ENCODE measurements at regions not wholly inside any gene's neighbourhood (a gene's known extent, or its start where the extent isn't known, plus 50 kb on each side); places are given as distances from the start of the nearest gene placed in this dataset.

DNA sequence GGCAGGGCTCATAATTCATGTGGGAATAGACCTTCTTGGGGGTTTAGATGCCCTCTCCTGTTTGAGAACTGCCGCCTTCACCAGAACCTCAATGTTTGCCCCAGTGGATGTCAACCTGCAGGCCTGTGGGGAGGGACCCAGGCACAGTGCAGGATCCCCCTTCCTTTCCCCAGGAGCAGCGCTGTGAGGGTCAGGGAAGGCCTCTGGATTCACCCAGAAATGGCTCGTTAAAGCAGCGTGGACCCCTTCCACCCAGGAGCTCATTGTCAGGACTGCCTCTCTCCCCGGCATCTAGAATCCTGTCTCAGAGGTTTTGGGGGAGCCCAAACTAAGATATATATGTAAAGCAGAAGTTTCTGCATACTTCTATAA lies 188.3 kb downstream of the GADD45G start:
- Histone ChIP-seq H3K27me3 (ENCODE audit: insufficient read depth, insufficient read length) (no peaks in the 10 kb centered on the region), H3K4me1 (ENCODE audit: insufficient read depth, insufficient read length) (no peaks in the 10 kb centered on the region), H3K9me3 (ENCODE audit: insufficient read depth, low read length) (no peaks in the 10 kb centered on the region), H3K9ac (ENCODE audit: insufficient read length, low read depth) (no peak overlapping the region), H3K4me3 (ENCODE audit: insufficient read length, low read depth) (no peak overlapping the region), H3K36me3 (ENCODE audit: insufficient read depth, insufficient read length, low read length) (no peaks in the 10 kb centered on the region)
- no peak for DNase-seq (ENCODE audit: low read depth, low spot score)
- TF ChIP-seq YY1 (IDR thresholded peaks at IDR 0.05; ENCODE audit: insufficient read depth, insufficient read length) (no peak), ZNF274 (IDR thresholded peaks at IDR 0.05; ENCODE audit: low read depth, low read length) (no peak), SUZ12 (IDR thresholded peaks at IDR 0.05; ENCODE audit: extremely low read depth, insufficient read depth, insufficient read length) (no peak)

DNA sequence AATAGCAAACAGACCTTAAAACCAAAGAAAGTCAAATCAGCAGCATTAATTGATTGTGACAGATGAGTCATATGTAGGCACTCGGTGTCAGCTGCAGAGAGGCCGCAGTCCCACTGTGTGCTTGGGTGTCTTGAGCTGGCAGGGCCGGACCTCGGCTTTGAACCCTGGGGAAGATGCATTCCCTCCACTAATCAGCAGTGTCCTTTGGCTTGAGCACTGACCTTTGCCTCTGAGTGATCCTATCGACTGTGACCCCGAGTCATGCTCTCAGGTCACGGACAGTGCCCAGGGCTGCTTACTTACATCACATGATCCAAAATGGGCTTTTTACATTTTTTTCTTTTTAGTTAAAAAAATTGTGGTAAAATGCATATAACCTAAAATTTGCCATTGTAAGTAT lies 188.7 kb downstream of the GADD45G start:
- Histone ChIP-seq H3K9ac (ENCODE audit: insufficient read length, low read depth) (no peak overlapping the region), H3K27me3 (ENCODE audit: insufficient read depth, insufficient read length) (no peaks in the 10 kb centered on the region), H3K4me1 (ENCODE audit: insufficient read depth, insufficient read length) (peaks cover 1% of the 10 kb centered on the region), H3K9me3 (ENCODE audit: insufficient read depth, low read length) (no peaks in the 10 kb centered on the region), H3K36me3 (ENCODE audit: insufficient read depth, insufficient read length, low read length) (no peaks in the 10 kb centered on the region), H3K4me3 (ENCODE audit: insufficient read length, low read depth) (no peak overlapping the region)
- TF ChIP-seq YY1 (IDR thresholded peaks at IDR 0.05; ENCODE audit: insufficient read depth, insufficient read length) (no peak), ZNF274 (IDR thresholded peaks at IDR 0.05; ENCODE audit: low read depth, low read length) (no peak), SUZ12 (IDR thresholded peaks at IDR 0.05; ENCODE audit: extremely low read depth, insufficient read depth, insufficient read length) (no peak)
- DNase-seq (ENCODE audit: low read depth, low spot score) = no peak

DNA sequence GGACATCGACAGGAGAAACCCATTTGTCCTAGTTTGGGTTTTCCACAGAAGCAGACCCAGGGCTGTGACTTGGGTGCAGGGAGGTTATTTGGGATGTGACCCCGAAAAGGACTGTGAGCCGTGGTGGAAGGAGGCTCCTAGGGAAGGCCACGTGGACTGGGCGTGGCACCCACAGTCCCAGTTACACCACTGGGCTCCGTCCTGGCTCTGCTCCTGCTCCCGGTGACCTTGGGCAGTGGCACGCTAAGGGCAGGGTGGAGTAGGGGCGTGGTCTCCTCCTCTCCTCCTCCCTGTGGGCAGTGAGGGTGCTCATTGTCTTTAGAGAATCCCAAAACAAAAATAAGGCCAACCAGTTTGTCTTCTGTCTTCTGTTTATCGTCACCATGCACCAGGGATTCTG lies 190.1 kb downstream of the GADD45G start:
- H3K9ac ChIP-seq (ENCODE audit: insufficient read length, low read depth) = no peak overlapping the region
- no peak for DNase-seq (ENCODE audit: low read depth, low spot score)
- TF ChIP-seq SUZ12 (IDR thresholded peaks at IDR 0.05; ENCODE audit: extremely low read depth, insufficient read depth, insufficient read length) (no peak), YY1 (IDR thresholded peaks at IDR 0.05; ENCODE audit: insufficient read depth, insufficient read length) (no peak), ZNF274 (IDR thresholded peaks at IDR 0.05; ENCODE audit: low read depth, low read length) (no peak)
- H3K27me3 ChIP-seq (ENCODE audit: insufficient read depth, insufficient read length) = no peaks in the 10 kb centered on the region
- H3K9me3 ChIP-seq (ENCODE audit: insufficient read depth, low read length) = no peaks in the 10 kb centered on the region
- H3K4me1 ChIP-seq (ENCODE audit: insufficient read depth, insufficient read length) = peaks cover 3% of the 10 kb centered on the region
- H3K36me3 ChIP-seq (ENCODE audit: insufficient read depth, insufficient read length, low read length) = no peaks in the 10 kb centered on the region
- no peak overlapping the region for H3K4me3 ChIP-seq (ENCODE audit: insufficient read length, low read depth)

DNA sequence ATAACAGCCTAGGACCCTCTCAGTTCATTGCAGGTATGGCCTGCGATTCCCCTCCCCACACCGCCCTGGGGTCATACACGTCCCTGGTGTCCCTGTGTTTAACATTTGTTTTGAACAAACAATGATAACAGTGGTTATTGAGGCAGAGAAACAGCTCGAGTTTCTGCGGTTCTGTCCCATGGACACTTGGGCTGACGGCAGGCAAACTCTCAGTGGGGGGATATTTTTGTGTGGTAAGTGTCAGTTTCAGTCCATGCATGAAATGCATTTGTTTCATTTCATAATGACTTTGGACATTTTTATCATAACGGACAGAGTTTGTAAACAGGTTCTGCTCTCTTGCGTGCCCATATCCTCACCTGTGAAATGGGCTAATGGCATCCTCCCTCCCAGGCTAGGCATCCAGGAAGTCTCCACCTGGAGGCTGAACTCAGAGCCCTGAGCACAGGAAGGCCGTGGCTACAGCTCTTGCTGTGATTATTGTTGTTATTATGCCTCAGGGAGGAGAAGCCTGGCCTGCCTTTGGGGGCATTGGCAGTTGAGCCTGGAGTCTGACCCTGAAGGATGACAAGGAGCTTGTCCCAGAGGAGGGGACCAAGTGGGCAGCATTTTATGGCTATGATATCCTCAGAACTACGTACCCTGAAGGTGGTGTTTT lies 190.9 kb downstream of the GADD45G start:
- no peaks in the 10 kb centered on the region for H3K36me3 ChIP-seq (ENCODE audit: insufficient read depth, insufficient read length, low read length)
- TF ChIP-seq YY1 (IDR thresholded peaks at IDR 0.05; ENCODE audit: insufficient read depth, insufficient read length) (no peak), ZNF274 (IDR thresholded peaks at IDR 0.05; ENCODE audit: low read depth, low read length) (no peak), SUZ12 (IDR thresholded peaks at IDR 0.05; ENCODE audit: extremely low read depth, insufficient read depth, insufficient read length) (no peak)
- H3K9ac ChIP-seq (ENCODE audit: insufficient read length, low read depth) = no peak overlapping the region
- no peak for DNase-seq (ENCODE audit: low read depth, low spot score)
- peaks cover 3% of the 10 kb centered on the region for H3K4me1 ChIP-seq (ENCODE audit: insufficient read depth, insufficient read length)
- H3K4me3 ChIP-seq (ENCODE audit: insufficient read length, low read depth) = no peak overlapping the region
- H3K27me3 ChIP-seq (ENCODE audit: insufficient read depth, insufficient read length) = no peaks in the 10 kb centered on the region
- no peaks in the 10 kb centered on the region for H3K9me3 ChIP-seq (ENCODE audit: insufficient read depth, low read length)

DNA sequence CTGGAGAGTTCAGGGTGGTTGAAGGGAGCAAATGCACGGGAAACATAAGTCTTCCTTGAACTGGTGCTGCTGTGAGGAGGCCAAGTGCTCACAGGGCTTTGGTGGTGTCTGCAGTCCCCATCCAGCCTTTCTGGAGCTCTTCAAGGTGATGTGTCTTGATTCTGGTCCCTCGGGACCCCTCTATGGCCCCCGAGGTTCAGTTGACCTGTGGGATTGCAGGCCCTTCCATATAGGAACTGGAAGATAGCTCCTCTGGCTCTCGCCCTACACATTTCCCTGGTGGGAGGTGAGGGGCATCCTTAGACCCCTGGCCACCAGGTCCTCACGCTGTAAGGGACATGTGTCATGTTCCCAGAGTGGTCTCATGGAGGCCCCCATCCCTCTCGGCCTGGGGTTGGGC lies 191.8 kb downstream of the GADD45G start:
- no peaks in the 10 kb centered on the region for H3K27me3 ChIP-seq (ENCODE audit: insufficient read depth, insufficient read length)

DNA sequence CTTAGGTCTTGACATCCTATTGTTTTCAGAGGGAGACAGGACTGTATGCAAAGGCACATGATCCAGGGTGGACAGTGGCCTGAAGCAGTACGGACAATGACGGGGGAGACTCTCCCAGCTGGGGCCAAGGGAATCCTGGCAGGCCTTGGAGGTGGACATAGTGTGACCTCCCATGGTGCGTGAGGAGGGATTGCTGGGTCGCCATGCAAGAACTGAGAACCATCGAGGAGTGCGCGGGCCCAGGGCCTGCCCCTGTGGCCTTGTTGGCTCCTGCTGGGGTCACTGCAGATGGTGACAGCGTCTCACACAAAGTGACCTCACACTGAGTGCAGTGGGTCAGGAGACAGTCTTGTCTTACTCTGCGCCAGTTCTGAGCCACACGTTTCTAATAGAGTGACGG lies 192.4 kb downstream of the GADD45G start:
- H3K36me3 ChIP-seq (ENCODE audit: insufficient read depth, insufficient read length, low read length) = no peaks in the 10 kb centered on the region
- no peak for TF ChIP-seq YY1 (IDR thresholded peaks at IDR 0.05; ENCODE audit: insufficient read depth, insufficient read length)
- TF ChIP-seq SUZ12 (IDR thresholded peaks at IDR 0.05; ENCODE audit: extremely low read depth, insufficient read depth, insufficient read length) = no peak
- TF ChIP-seq ZNF274 (IDR thresholded peaks at IDR 0.05; ENCODE audit: low read depth, low read length) = no peak
- H3K9me3 ChIP-seq (ENCODE audit: insufficient read depth, low read length) = no peaks in the 10 kb centered on the region
- no peak overlapping the region for H3K4me3 ChIP-seq (ENCODE audit: insufficient read length, low read depth)
- peaks cover 3% of the 10 kb centered on the region for H3K27me3 ChIP-seq (ENCODE audit: insufficient read depth, insufficient read length)
- H3K9ac ChIP-seq (ENCODE audit: insufficient read length, low read depth) = no peak overlapping the region
- no peak for DNase-seq (ENCODE audit: low read depth, low spot score)
- H3K4me1 ChIP-seq (ENCODE audit: insufficient read depth, insufficient read length) = peaks cover 3% of the 10 kb centered on the region

More for the DNA sequence above, 191.8 kb downstream of the GADD45G start:
- Histone ChIP-seq H3K9ac (ENCODE audit: insufficient read length, low read depth) (no peak overlapping the region), H3K9me3 (ENCODE audit: insufficient read depth, low read length) (no peaks in the 10 kb centered on the region), H3K4me1 (ENCODE audit: insufficient read depth, insufficient read length) (peaks cover 3% of the 10 kb centered on the region), H3K4me3 (ENCODE audit: insufficient read length, low read depth) (no peak overlapping the region), H3K36me3 (ENCODE audit: insufficient read depth, insufficient read length, low read length) (no peaks in the 10 kb centered on the region)
- TF ChIP-seq YY1 (IDR thresholded peaks at IDR 0.05; ENCODE audit: insufficient read depth, insufficient read length) (no peak), ZNF274 (IDR thresholded peaks at IDR 0.05; ENCODE audit: low read depth, low read length) (no peak), SUZ12 (IDR thresholded peaks at IDR 0.05; ENCODE audit: extremely low read depth, insufficient read depth, insufficient read length) (no peak)
- no peak for DNase-seq (ENCODE audit: low read depth, low spot score)

DNA sequence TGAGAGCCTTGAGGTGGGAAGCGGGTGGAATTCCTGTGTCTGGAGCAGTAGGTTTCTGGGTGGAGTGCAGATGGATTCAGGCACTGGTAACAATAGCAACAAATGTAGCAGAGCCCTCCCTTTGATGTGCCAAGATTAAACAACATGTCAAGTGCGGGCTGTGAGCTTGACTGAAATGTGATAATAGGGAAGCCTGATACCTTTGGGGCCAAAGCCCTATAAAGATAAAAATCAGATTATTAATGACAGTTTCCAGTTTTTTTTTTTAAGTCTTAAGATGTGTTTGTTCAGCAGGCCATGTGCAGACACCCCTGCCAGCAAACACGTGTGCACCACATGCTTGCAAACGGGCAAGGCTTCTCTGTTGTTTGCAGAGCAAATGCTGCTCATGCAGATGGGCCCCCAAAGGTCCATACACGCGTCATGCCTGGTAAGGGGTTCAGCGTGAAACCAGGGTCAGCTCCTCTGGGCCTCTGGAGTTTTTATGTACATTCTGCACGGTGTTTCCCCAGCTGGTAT lies 193.2 kb downstream of the GADD45G start:
- Histone ChIP-seq H3K36me3 (ENCODE audit: insufficient read depth, insufficient read length, low read length) (no peaks in the 10 kb centered on the region), H3K9ac (ENCODE audit: insufficient read length, low read depth) (no peak overlapping the region), H3K4me3 (ENCODE audit: insufficient read length, low read depth) (no peak overlapping the region), H3K9me3 (ENCODE audit: insufficient read depth, low read length) (no peaks in the 10 kb centered on the region), H3K4me1 (ENCODE audit: insufficient read depth, insufficient read length) (peaks cover 3% of the 10 kb centered on the region), H3K27me3 (ENCODE audit: insufficient read depth, insufficient read length) (peaks cover 3% of the 10 kb centered on the region)
- no peak for DNase-seq (ENCODE audit: low read depth, low spot score)
- no peak for TF ChIP-seq YY1 (IDR thresholded peaks at IDR 0.05; ENCODE audit: insufficient read depth, insufficient read length)
- TF ChIP-seq SUZ12 (IDR thresholded peaks at IDR 0.05; ENCODE audit: extremely low read depth, insufficient read depth, insufficient read length) = no peak
- TF ChIP-seq ZNF274 (IDR thresholded peaks at IDR 0.05; ENCODE audit: low read depth, low read length) = no peak
